HCT116 (cell line): ENCODE measurements at regions not wholly inside any gene's neighbourhood (a gene's known extent, or its start where the extent isn't known, plus 50 kb on each side); places are given as distances from the start of the nearest gene placed in this dataset.

Experiments used
- ATAC-seq: fragments of 200-7000 bp; cut with Tn5 transposase; 2 replicates; pipeline ENCODE4 v1.9.1; 2020; ENCODE audit warnings: mild to moderate bottlenecking, moderate library complexity
- BruUV-seq: library from RNA; stranded (reverse); fragments of 400-500 nt; replicated peaks from 2 replicates; lab custom pipeline; 2021; lab: Mats Ljungman, UMichigan
- CTCF ChIA-PET: fragments of 300-600 bp; sonication (Branson Sonifier 250); formaldehyde crosslinking; loops from one replicate; lab custom pipeline; 2021; ENCODE audit warnings: antibody characterized with exemption; lab: Charles Lee
- POLR2A ChIA-PET: fragments of 300-600, 350-600 bp; sonication (Branson Sonifier 250); formaldehyde crosslinking; loops from one replicate; lab custom pipeline; 2021; ENCODE audit warnings: antibody characterized with exemption; lab: Charles Lee
- RAD21 ChIA-PET, 2 experiments: fragments of 300-600 bp; sonication (Branson Sonifier 250); formaldehyde crosslinking; loops; one replicate each; lab custom pipeline; 2023; ENCODE audit warnings: low total read pairs in 2 of 2; ENCODE audit not compliant: uncharacterized antibody in 2 of 2, unreplicated experiment in 2 of 2, low non-redundant PET in 1 of 2; lab: Charles Lee
- DNase-seq: peaks from one replicate; pipeline ENCODE4 v3.0.0-alpha.2; 2010; ENCODE audit warnings: low read depth, low spot score
- H2AFZ ChIP-seq: fragments of 200-600 bp; shearing (Covaris generic), sonication (generic); 2 replicates; pipeline ENCODE4 v1.6.1; 2017; ENCODE audit warnings: low read depth, mixed run types, mixed read lengths, antibody characterized with exemption, low read length; ENCODE audit not compliant: poor library complexity, severe bottlenecking
- H3K27ac ChIP-seq: 2 replicates; pipeline ENCODE4 v1.5.1; 2012; ENCODE audit warnings: low read depth, low read length
- H3K27me3 ChIP-seq: fragments of 200-600 bp; sonication (generic); 2 replicates; pipeline ENCODE4 v1.6.1; 2016; ENCODE audit warnings: mixed run types, low read length, mixed read lengths; ENCODE audit not compliant: insufficient read depth
- H3K36me3 ChIP-seq, 2 experiments: fragments of 200-500 bp in 1 of 2; fragments of 200-600 bp in 1 of 2; sonication (Bioruptor generic) in 1 of 2; sonication (generic) in 1 of 2; 2 replicates each; pipeline versions ENCODE4 v1.5.1 to v1.6.1; 2014 to 2016; ENCODE audit warnings: low read length in 2 of 2, inconsistent platforms in 1 of 2, mixed read lengths in 1 of 2, mixed run types in 1 of 2; ENCODE audit not compliant: insufficient read depth in 2 of 2, control insufficient read depth in 1 of 2
- H3K4me1 ChIP-seq, 2 experiments: fragments of 200-600 bp in 1 of 2; sonication (generic) in 1 of 2; 2 replicates each; pipeline versions ENCODE4 v1.5.1 to v1.6.1; 2012 to 2017; ENCODE audit warnings: low read length in 2 of 2, inconsistent platforms in 1 of 2, mild to moderate bottlenecking in 1 of 2, mixed read lengths in 1 of 2, mixed run types in 1 of 2, moderate library complexity in 1 of 2; ENCODE audit not compliant: insufficient read depth in 2 of 2, control insufficient read depth in 1 of 2
- H3K4me2 ChIP-seq: fragments of 200-600 bp; sonication (generic); 2 replicates; pipeline ENCODE4 v1.6.1; 2017; ENCODE audit warnings: mixed run types, low read length, mixed read lengths
- H3K4me3 ChIP-seq, 2 experiments: fragments of 200-600 bp in 1 of 2; sonication (generic) in 1 of 2; replicated peaks in 1 of 2; 2 replicates each; pipeline ENCODE4 v1.5.1; 2011 to 2016; ENCODE audit warnings: low read length in 2 of 2, control low read depth in 1 of 2, low read depth in 1 of 2, mild to moderate bottlenecking in 1 of 2, mixed read lengths in 1 of 2, mixed run types in 1 of 2
- H3K79me2 ChIP-seq: fragments of 200-600 bp; sonication (generic); 2 replicates; pipeline ENCODE4 v1.6.1; 2017; ENCODE audit warnings: mild to moderate bottlenecking, mixed run types, low read length, moderate library complexity, mixed read lengths; ENCODE audit not compliant: insufficient read depth
- H3K9ac ChIP-seq: fragments of 200-600 bp; sonication (generic); 2 replicates; pipeline ENCODE4 v1.6.1; 2016; ENCODE audit warnings: low read length, mixed read lengths
- H3K9me2 ChIP-seq: fragments of 200-600 bp; sonication (generic), shearing (Covaris generic); 2 replicates; pipeline ENCODE4 v1.6.1; 2017; ENCODE audit warnings: mixed run types, mild to moderate bottlenecking, moderate library complexity; ENCODE audit not compliant: insufficient read depth
- H3K9me3 ChIP-seq, 2 experiments: fragments of 200-500 bp in 1 of 2; fragments of 200-600 bp in 1 of 2; sonication (Bioruptor generic) in 1 of 2; sonication (generic) in 1 of 2; 2 replicates each; pipeline ENCODE4 v1.6.1; 2014 to 2017; ENCODE audit warnings: low read length in 2 of 2, mixed read lengths in 2 of 2, inconsistent platforms in 1 of 2, low read depth in 1 of 2, mild to moderate bottlenecking in 1 of 2, mixed run types in 1 of 2, moderate library complexity in 1 of 2; ENCODE audit not compliant: control insufficient read depth in 1 of 2, insufficient read depth in 1 of 2
- H4K20me1 ChIP-seq: fragments of 200-600 bp; sonication (generic), shearing (Covaris generic); 2 replicates; pipeline ENCODE4 v1.6.1; 2017; ENCODE audit warnings: mixed run types, mild to moderate bottlenecking, moderate library complexity; ENCODE audit not compliant: insufficient read depth
- CBX3 ChIP-seq: IDR thresholded peaks from 2 replicates; pipeline ENCODE4 v1.6.1; 2012; ENCODE audit warnings: low read depth
- EGR1 ChIP-seq: IDR thresholded peaks from 2 replicates; pipeline ENCODE4 v1.6.1; 2012; ENCODE audit warnings: low read depth
- ELF1 ChIP-seq: IDR thresholded peaks from 2 replicates; pipeline ENCODE4 v1.6.1; 2012; ENCODE audit warnings: low read depth, borderline replicate concordance
- EZH2 ChIP-seq: fragments of 200-600 bp; sonication (generic); IDR thresholded peaks from 2 replicates; pipeline ENCODE4 v1.6.1; 2017; ENCODE audit warnings: antibody characterized with exemption, mixed run types
- EZH2phosphoT487 ChIP-seq: fragments of 200-600 bp; IDR thresholded peaks from 2 replicates; pipeline ENCODE4 v1.6.1; 2018; ENCODE audit warnings: antibody characterized with exemption, borderline replicate concordance
- FOSL1 ChIP-seq: IDR thresholded peaks from 2 replicates; pipeline ENCODE4 v1.6.1; 2012; ENCODE audit warnings: low read depth
- JUND ChIP-seq: IDR thresholded peaks from 2 replicates; pipeline ENCODE4 v1.6.1; 2012
- POLR2A ChIP-seq: IDR thresholded peaks from 2 replicates; pipeline ENCODE4 v1.7.0; 2011; ENCODE audit warnings: borderline replicate concordance; ENCODE audit not compliant: insufficient read depth, insufficient read length; ENCODE audit errors: extremely low read depth
- POLR2AphosphoS5 ChIP-seq: IDR thresholded peaks from 2 replicates; pipeline ENCODE4 v1.6.1; 2011; ENCODE audit warnings: mild to moderate bottlenecking, low read depth, low read length, moderate library complexity
- RAD21 ChIP-seq: IDR thresholded peaks from 2 replicates; pipeline ENCODE4 v1.6.1; 2012; ENCODE audit warnings: low read depth, mild to moderate bottlenecking
- SIN3A ChIP-seq: IDR thresholded peaks from 2 replicates; pipeline ENCODE4 v1.6.1; 2012; ENCODE audit warnings: low read depth
- SP1 ChIP-seq: IDR thresholded peaks from 2 replicates; pipeline ENCODE4 v1.6.1; 2012; ENCODE audit warnings: low read depth
- TCF7L2 ChIP-seq: IDR thresholded peaks from 2 replicates; pipeline ENCODE4 v1.7.0; 2011; ENCODE audit warnings: borderline replicate concordance, inconsistent platforms; ENCODE audit not compliant: insufficient read depth, insufficient read length; ENCODE audit errors: extremely low read depth
- YY1 ChIP-seq: IDR thresholded peaks from 2 replicates; pipeline ENCODE4 v1.6.1; 2011; ENCODE audit warnings: low read length, low read depth, moderate library complexity, mild to moderate bottlenecking; ENCODE audit not compliant: insufficient replicate concordance; ENCODE audit errors: extremely low read depth
- ZNF274 ChIP-seq: fragments of 200-500 bp; sonication (Bioruptor generic); IDR thresholded peaks from 2 replicates; pipeline ENCODE4 v1.6.1; 2014; ENCODE audit warnings: mild to moderate bottlenecking, low read depth, low read length, inconsistent platforms
- intact Hi-C: fragments of 100-400 bp; cut with micrococcal nuclease; formaldehyde crosslinking; loops from 2 replicates; pipeline ENCODE4 v1.10.0; 2022
- TF ChIP-seq, protein P1 (sequence below): IDR thresholded peaks from 2 replicates; pipeline ENCODE4 v1.6.1; 2012
- TF ChIP-seq, protein P2 (sequence below): IDR thresholded peaks from 2 replicates; pipeline ENCODE4 v1.6.1; 2011; ENCODE audit warnings: mild to moderate bottlenecking, low read length, moderate library complexity; ENCODE audit not compliant: insufficient replicate concordance; ENCODE audit errors: extremely low read depth
- TF ChIP-seq, protein P3 (sequence below): IDR thresholded peaks from 2 replicates; pipeline ENCODE4 v1.6.1; 2012
- TF ChIP-seq, protein P4 (sequence below): IDR thresholded peaks from 2 replicates; pipeline ENCODE4 v1.6.1; 2012; ENCODE audit warnings: low read depth

DNA sequence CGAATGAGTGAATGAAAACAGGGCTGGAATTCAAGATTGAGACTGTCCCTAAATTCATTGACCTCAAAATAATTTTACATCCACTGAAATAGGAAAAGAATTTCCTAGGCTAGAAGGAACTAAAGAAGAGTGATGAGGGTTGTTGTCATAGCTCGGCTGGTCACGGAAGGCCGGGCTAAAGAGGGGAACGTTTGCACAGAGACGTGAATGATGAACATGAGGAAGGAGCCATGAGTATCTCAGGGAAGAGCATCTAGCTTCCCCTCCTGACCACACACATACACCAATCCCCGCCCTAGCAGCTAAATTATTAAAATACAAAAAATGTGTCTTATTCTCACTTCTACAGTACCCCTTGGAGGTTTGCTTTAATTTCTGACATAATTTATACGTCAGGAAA is 124.4 kb upstream of the ABCA1 start:
- no peaks in the 10 kb centered on the region for H3K9me2 ChIP-seq
- no peak overlapping the region for H3K27ac ChIP-seq
- ChIA-PET CTCF (no interaction called here), POLR2A (no interaction called here), RAD21 (no interaction called here)
- H2AFZ ChIP-seq, result no peak overlapping the region
- no peak overlapping the region for H3K9ac ChIP-seq
- TF ChIP-seq ZNF274 (no peak), TCF7L2 (no peak), POLR2A (no peak), JUND (no peak), FOSL1 (no peak), EZH2phosphoT487 (no peak), CBX3 (no peak), RAD21 (no peak), ELF1 (no peak), YY1 (no peak), SP1 (no peak), POLR2AphosphoS5 (no peak), SIN3A (no peak), EZH2 (no peak), EGR1 (no peak)
- TF ChIP-seq, protein P1, sequence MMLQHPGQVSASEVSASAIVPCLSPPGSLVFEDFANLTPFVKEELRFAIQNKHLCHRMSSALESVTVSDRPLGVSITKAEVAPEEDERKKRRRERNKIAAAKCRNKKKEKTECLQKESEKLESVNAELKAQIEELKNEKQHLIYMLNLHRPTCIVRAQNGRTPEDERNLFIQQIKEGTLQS, result no peak
- TF ChIP-seq, protein P2, sequence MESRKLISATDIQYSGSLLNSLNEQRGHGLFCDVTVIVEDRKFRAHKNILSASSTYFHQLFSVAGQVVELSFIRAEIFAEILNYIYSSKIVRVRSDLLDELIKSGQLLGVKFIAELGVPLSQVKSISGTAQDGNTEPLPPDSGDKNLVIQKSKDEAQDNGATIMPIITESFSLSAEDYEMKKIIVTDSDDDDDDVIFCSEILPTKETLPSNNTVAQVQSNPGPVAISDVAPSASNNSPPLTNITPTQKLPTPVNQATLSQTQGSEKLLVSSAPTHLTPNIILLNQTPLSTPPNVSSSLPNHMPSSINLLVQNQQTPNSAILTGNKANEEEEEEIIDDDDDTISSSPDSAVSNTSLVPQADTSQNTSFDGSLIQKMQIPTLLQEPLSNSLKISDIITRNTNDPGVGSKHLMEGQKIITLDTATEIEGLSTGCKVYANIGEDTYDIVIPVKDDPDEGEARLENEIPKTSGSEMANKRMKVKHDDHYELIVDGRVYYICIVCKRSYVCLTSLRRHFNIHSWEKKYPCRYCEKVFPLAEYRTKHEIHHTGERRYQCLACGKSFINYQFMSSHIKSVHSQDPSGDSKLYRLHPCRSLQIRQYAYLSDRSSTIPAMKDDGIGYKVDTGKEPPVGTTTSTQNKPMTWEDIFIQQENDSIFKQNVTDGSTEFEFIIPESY, result no peak
- TF ChIP-seq, protein P3, sequence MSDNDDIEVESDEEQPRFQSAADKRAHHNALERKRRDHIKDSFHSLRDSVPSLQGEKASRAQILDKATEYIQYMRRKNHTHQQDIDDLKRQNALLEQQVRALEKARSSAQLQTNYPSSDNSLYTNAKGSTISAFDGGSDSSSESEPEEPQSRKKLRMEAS, result no peak
- TF ChIP-seq, protein P4, sequence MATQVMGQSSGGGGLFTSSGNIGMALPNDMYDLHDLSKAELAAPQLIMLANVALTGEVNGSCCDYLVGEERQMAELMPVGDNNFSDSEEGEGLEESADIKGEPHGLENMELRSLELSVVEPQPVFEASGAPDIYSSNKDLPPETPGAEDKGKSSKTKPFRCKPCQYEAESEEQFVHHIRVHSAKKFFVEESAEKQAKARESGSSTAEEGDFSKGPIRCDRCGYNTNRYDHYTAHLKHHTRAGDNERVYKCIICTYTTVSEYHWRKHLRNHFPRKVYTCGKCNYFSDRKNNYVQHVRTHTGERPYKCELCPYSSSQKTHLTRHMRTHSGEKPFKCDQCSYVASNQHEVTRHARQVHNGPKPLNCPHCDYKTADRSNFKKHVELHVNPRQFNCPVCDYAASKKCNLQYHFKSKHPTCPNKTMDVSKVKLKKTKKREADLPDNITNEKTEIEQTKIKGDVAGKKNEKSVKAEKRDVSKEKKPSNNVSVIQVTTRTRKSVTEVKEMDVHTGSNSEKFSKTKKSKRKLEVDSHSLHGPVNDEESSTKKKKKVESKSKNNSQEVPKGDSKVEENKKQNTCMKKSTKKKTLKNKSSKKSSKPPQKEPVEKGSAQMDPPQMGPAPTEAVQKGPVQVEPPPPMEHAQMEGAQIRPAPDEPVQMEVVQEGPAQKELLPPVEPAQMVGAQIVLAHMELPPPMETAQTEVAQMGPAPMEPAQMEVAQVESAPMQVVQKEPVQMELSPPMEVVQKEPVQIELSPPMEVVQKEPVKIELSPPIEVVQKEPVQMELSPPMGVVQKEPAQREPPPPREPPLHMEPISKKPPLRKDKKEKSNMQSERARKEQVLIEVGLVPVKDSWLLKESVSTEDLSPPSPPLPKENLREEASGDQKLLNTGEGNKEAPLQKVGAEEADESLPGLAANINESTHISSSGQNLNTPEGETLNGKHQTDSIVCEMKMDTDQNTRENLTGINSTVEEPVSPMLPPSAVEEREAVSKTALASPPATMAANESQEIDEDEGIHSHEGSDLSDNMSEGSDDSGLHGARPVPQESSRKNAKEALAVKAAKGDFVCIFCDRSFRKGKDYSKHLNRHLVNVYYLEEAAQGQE, result no peak
- DNase-seq, result no peak
- H4K20me1 ChIP-seq, result no peaks in the 10 kb centered on the region
- H3K36me3 ChIP-seq, result no peaks in the 10 kb centered on the region
- H3K9me3 ChIP-seq, result no peaks in the 10 kb centered on the region
- H3K27me3 ChIP-seq, result no peaks in the 10 kb centered on the region
- no peaks in the 10 kb centered on the region for H3K79me2 ChIP-seq
- no peak overlapping the region for H3K4me3 ChIP-seq
- H3K4me2 ChIP-seq, result no peak overlapping the region
- H3K4me1 ChIP-seq, result peaks cover 0 to 7% of the 10 kb centered on the region in 2 experiments; a peak in 2 of 4 replicates
- ATAC-seq, result no peak
- intact Hi-C loops, result no loop called here
- BruUV-seq, result no TSS peak
